CD4-positive, alpha-beta memory T cell (primary cell): ENCODE measurements at regions not wholly inside any gene's neighbourhood (a gene's known extent, or its start where the extent isn't known, plus 50 kb on each side); places are given as distances from the start of the nearest gene placed in this dataset.

Source experiments
- CTCF ChIA-PET: fragments of 350-600 bp; sonication (Branson Sonifier 250); formaldehyde crosslinking; loops from one replicate; lab custom pipeline; 2021; ENCODE audit warnings: inconsistent platforms; ENCODE audit not compliant: partially characterized antibody; lab: Charles Lee
- POLR2A ChIA-PET: fragments of 350-600 bp; sonication (Branson Sonifier 250); formaldehyde crosslinking; loops from one replicate; lab custom pipeline; 2021; ENCODE audit not compliant: partially characterized antibody; lab: Charles Lee
- DNase-seq, 5 donors: peaks; one replicate each; pipeline versions ENCODE4 v3.0.0 to v3.0.0-alpha.2; 2020 to 2022; ENCODE audit warnings: mixed read lengths in 1 of 5
- H3K27ac ChIP-seq: one replicate; pipeline ENCODE4 v1.7.0; 2013; ENCODE audit warnings: low read depth, low read length
- H3K27me3 ChIP-seq: 2 replicates; pipeline ENCODE4 v1.7.0; 2013; ENCODE audit warnings: mild to moderate bottlenecking, low read length, moderate library complexity; ENCODE audit not compliant: insufficient read depth
- H3K36me3 ChIP-seq: 2 replicates; pipeline ENCODE4 v1.7.0; 2013; ENCODE audit warnings: mild to moderate bottlenecking, low read length, moderate library complexity; ENCODE audit not compliant: insufficient read depth
- H3K4me1 ChIP-seq: 2 replicates; pipeline ENCODE4 v1.7.0; 2013; ENCODE audit warnings: mild to moderate bottlenecking, low read length, moderate library complexity; ENCODE audit not compliant: insufficient read depth
- H3K4me3 ChIP-seq, 2 donors: one replicate each; pipeline ENCODE4 v1.7.0; 2013; ENCODE audit warnings: low read length in 2 of 2, mild to moderate bottlenecking in 1 of 2
- H3K9me3 ChIP-seq, 2 donors: one replicate each; pipeline ENCODE4 v1.7.0; 2013; ENCODE audit warnings: low read length in 2 of 2, control low read depth in 1 of 2; ENCODE audit not compliant: control insufficient read depth in 1 of 2
- H3K27ac Mint-ChIP-seq, 7 donors: one replicate each; pipeline ENCODE4 v1.8.0; 2020 to 2021; ENCODE audit warnings: mixed read lengths in 7 of 7, mild to moderate bottlenecking in 6 of 7, inconsistent platforms in 3 of 7, moderate library complexity in 3 of 7
- H3K27me3 Mint-ChIP-seq, 2 donors: one replicate each; pipeline ENCODE4 v1.8.0; 2020 to 2021; ENCODE audit warnings: mixed read lengths in 2 of 2
- H3K36me3 Mint-ChIP-seq, 2 donors: one replicate each; pipeline ENCODE4 v1.8.0; 2020 to 2021; ENCODE audit warnings: mixed read lengths in 2 of 2, inconsistent platforms in 1 of 2, mild to moderate bottlenecking in 1 of 2
- H3K4me1 Mint-ChIP-seq, 4 donors: one replicate each; pipeline ENCODE4 v1.8.0; 2020 to 2021; ENCODE audit warnings: mixed read lengths in 4 of 4, mild to moderate bottlenecking in 1 of 4
- H3K4me3 Mint-ChIP-seq, 8 donors: one replicate each; pipeline ENCODE4 v1.8.0; 2020 to 2021; ENCODE audit warnings: mixed read lengths in 8 of 8, mild to moderate bottlenecking in 7 of 8, moderate library complexity in 6 of 8, inconsistent platforms in 3 of 8
- H3K9me3 Mint-ChIP-seq, 8 donors: one replicate each; pipeline ENCODE4 v1.8.0; 2020 to 2021; ENCODE audit warnings: mixed read lengths in 8 of 8, mild to moderate bottlenecking in 5 of 8, inconsistent platforms in 3 of 8, moderate library complexity in 1 of 8
- intact Hi-C: fragments of 100-400 bp; cut with micrococcal nuclease; formaldehyde crosslinking; loops from one replicate; pipeline ENCODE4 v1.15.1; 2023

GRCh38 chr4:173879509-173879908 lies 349.5 kb upstream of the HAND2 start:
- no peaks in the 10 kb centered on the region for H3K36me3 Mint-ChIP-seq
- H3K9me3 Mint-ChIP-seq, result peaks cover 0 to 2% (median 0%) of the 10 kb centered on the region in 8 donors
- no peak overlapping the region for H3K4me3 Mint-ChIP-seq
- intact Hi-C loops, result no loop called here
- H3K27ac Mint-ChIP-seq, result no peak overlapping the region
- POLR2A ChIA-PET, result no interaction called here
- no peaks in the 10 kb centered on the region for H3K4me1 ChIP-seq
- H3K27ac ChIP-seq, result no peak overlapping the region
- no peaks in the 10 kb centered on the region for H3K27me3 ChIP-seq
- no peak overlapping the region for H3K4me3 ChIP-seq
- CTCF ChIA-PET, result no interaction called here
- DNase-seq, result no peak
- H3K36me3 ChIP-seq, result no peaks in the 10 kb centered on the region
- no peaks in the 10 kb centered on the region for H3K9me3 ChIP-seq
- H3K27me3 Mint-ChIP-seq, result no peaks in the 10 kb centered on the region
- H3K4me1 Mint-ChIP-seq, result no peaks in the 10 kb centered on the region

GRCh38 chr4:173878701-173879100 lies 348.7 kb upstream of the HAND2 start:
- CTCF ChIA-PET, result no interaction called here

GRCh38 chr4:173871643-173872042 lies 341.6 kb upstream of the HAND2 start:
- H3K36me3 ChIP-seq, result no peaks in the 10 kb centered on the region
- intact Hi-C loops, result no loop called here
- H3K4me1 ChIP-seq, result no peaks in the 10 kb centered on the region
- no peak for DNase-seq
- H3K27me3 ChIP-seq, result no peaks in the 10 kb centered on the region
- H3K9me3 ChIP-seq, result no peaks in the 10 kb centered on the region
- no peaks in the 10 kb centered on the region for H3K4me1 Mint-ChIP-seq
- peaks cover 0 to 1% of the 10 kb centered on the region in 2 donors for H3K27me3 Mint-ChIP-seq
- no peak overlapping the region for H3K27ac Mint-ChIP-seq
- H3K9me3 Mint-ChIP-seq, result peaks cover 0 to 8% (median 0%) of the 10 kb centered on the region in 8 donors
- H3K36me3 Mint-ChIP-seq, result no peaks in the 10 kb centered on the region
- ChIA-PET POLR2A (no interaction called here), CTCF (no interaction called here)
- no peak overlapping the region for H3K4me3 ChIP-seq
- no peak overlapping the region for H3K4me3 Mint-ChIP-seq
- H3K27ac ChIP-seq, result no peak overlapping the region

More at GRCh38 chr4:173878701-173879100, 348.7 kb upstream of the HAND2 start:
- no peaks in the 10 kb centered on the region for H3K36me3 ChIP-seq
- intact Hi-C loops, result no loop called here
- H3K27me3 ChIP-seq, result no peaks in the 10 kb centered on the region
- DNase-seq, result no peak
- Mint-ChIP-seq H3K9me3 (peaks cover 0 to 3% (median 0%) of the 10 kb centered on the region in 8 donors), H3K36me3 (no peaks in the 10 kb centered on the region), H3K4me1 (no peaks in the 10 kb centered on the region), H3K27me3 (no peaks in the 10 kb centered on the region), H3K27ac (no peak overlapping the region), H3K4me3 (no peak overlapping the region)
- no peaks in the 10 kb centered on the region for H3K4me1 ChIP-seq
- H3K9me3 ChIP-seq, result no peaks in the 10 kb centered on the region
- H3K4me3 ChIP-seq, result no peak overlapping the region
- POLR2A ChIA-PET, result no interaction called here
- no peak overlapping the region for H3K27ac ChIP-seq

- H3K4me1 Mint-ChIP-seq, result no peaks in the 10 kb centered on the region
- DNase-seq, result no peak
- POLR2A ChIA-PET, result no interaction called here
These were observed 336.4 kb upstream of the HAND2 start for GRCh38 chr4:173866322-173867026.

GRCh38 chr4:173862754-173863153 lies 332.7 kb upstream of the HAND2 start:
- no peak for DNase-seq
- H3K9me3 Mint-ChIP-seq, result peaks cover 3 to 23% (median 9%) of the 10 kb centered on the region in 8 donors
- H3K4me1 Mint-ChIP-seq, result no peaks in the 10 kb centered on the region
- Histone ChIP-seq H3K4me3 (no peak overlapping the region), H3K27me3 (no peaks in the 10 kb centered on the region), H3K27ac (no peak overlapping the region), H3K4me1 (no peaks in the 10 kb centered on the region), H3K36me3 (no peaks in the 10 kb centered on the region), H3K9me3 (no peaks in the 10 kb centered on the region)
- peaks cover 0 to 2% of the 10 kb centered on the region in 2 donors for H3K27me3 Mint-ChIP-seq
- CTCF ChIA-PET, result no interaction called here
- H3K4me3 Mint-ChIP-seq, result no peak overlapping the region
- POLR2A ChIA-PET, result no interaction called here
- no peaks in the 10 kb centered on the region for H3K36me3 Mint-ChIP-seq
- intact Hi-C loops, result no loop called here
- no peak overlapping the region for H3K27ac Mint-ChIP-seq

More at GRCh38 chr4:173866322-173867026, 336.4 kb upstream of the HAND2 start:
- Histone ChIP-seq H3K4me3 (no peak overlapping the region), H3K27me3 (no peaks in the 10 kb centered on the region), H3K4me1 (no peaks in the 10 kb centered on the region), H3K27ac (no peak overlapping the region), H3K9me3 (no peaks in the 10 kb centered on the region), H3K36me3 (no peaks in the 10 kb centered on the region)
- CTCF ChIA-PET, result interaction anchor here (0.7 kb wide), 1 partner anchor 86 kb away, joined by 3 read pairs; no protein-coding TSS in a partner anchor
- H3K4me3 Mint-ChIP-seq, result no peak overlapping the region
- intact Hi-C loops, result no loop called here
- H3K27me3 Mint-ChIP-seq, result no peaks in the 10 kb centered on the region
- no peak overlapping the region for H3K27ac Mint-ChIP-seq
- no peaks in the 10 kb centered on the region for H3K36me3 Mint-ChIP-seq
- H3K9me3 Mint-ChIP-seq, result peaks cover 5 to 19% (median 10%) of the 10 kb centered on the region in 8 donors

- CTCF ChIA-PET, result no interaction called here
- Histone ChIP-seq H3K4me3 (no peak overlapping the region), H3K9me3 (no peaks in the 10 kb centered on the region), H3K27me3 (no peaks in the 10 kb centered on the region), H3K27ac (no peak overlapping the region), H3K4me1 (no peaks in the 10 kb centered on the region), H3K36me3 (no peaks in the 10 kb centered on the region)
- intact Hi-C loops, result no loop called here
- DNase-seq, result no peak
- H3K9me3 Mint-ChIP-seq, result peaks cover 3 to 23% (median 9%) of the 10 kb centered on the region in 8 donors
- no peak overlapping the region for H3K4me3 Mint-ChIP-seq
- POLR2A ChIA-PET, result no interaction called here
- H3K36me3 Mint-ChIP-seq, result no peaks in the 10 kb centered on the region
- no peak overlapping the region for H3K27ac Mint-ChIP-seq
- H3K4me1 Mint-ChIP-seq, result no peaks in the 10 kb centered on the region
- H3K27me3 Mint-ChIP-seq, result peaks cover 2% of the 10 kb centered on the region in 2 donors
These were observed 330.1 kb upstream of the HAND2 start for GRCh38 chr4:173860094-173860493.

GRCh38 chr4:173859091-173859713 lies 329.2 kb upstream of the HAND2 start:
- Histone ChIP-seq H3K27me3 (no peaks in the 10 kb centered on the region), H3K27ac (no peak overlapping the region), H3K36me3 (no peaks in the 10 kb centered on the region), H3K9me3 (no peaks in the 10 kb centered on the region), H3K4me3 (no peak overlapping the region), H3K4me1 (no peaks in the 10 kb centered on the region)
- H3K9me3 Mint-ChIP-seq, result peaks cover 0 to 14% (median 5%) of the 10 kb centered on the region in 8 donors
- DNase-seq, result no peak
- intact Hi-C loops, result no loop called here
- no peak overlapping the region for H3K4me3 Mint-ChIP-seq
- ChIA-PET POLR2A (no interaction called here), CTCF (no interaction called here)
- no peak overlapping the region for H3K27ac Mint-ChIP-seq
- H3K4me1 Mint-ChIP-seq, result no peaks in the 10 kb centered on the region
- H3K36me3 Mint-ChIP-seq, result no peaks in the 10 kb centered on the region
- peaks cover 2% of the 10 kb centered on the region in 2 donors for H3K27me3 Mint-ChIP-seq
